H9 (cell line): ENCODE measurements at regions not wholly inside any gene's neighbourhood (a gene's known extent, or its start where the extent isn't known, plus 50 kb on each side); places are given as distances from the start of the nearest gene placed in this dataset.

Source experiments
- DNase-seq: peaks from one replicate; pipeline ENCODE4 v3.0.0-alpha.2; 2017
- H2AFZ ChIP-seq: one replicate; pipeline ENCODE4 v1.6.1; 2013; ENCODE audit warnings: mild to moderate bottlenecking, low read length, control low read depth, moderate library complexity
- H2AK5ac ChIP-seq: 2 replicates; pipeline ENCODE4 v1.6.1; 2013; ENCODE audit warnings: low read length, control low read depth, mixed read lengths; ENCODE audit not compliant: insufficient read length
- H2BK120ac ChIP-seq: one replicate; pipeline ENCODE4 v1.6.1; 2013; ENCODE audit warnings: low read depth, mild to moderate bottlenecking, low read length, control low read depth, inconsistent platforms; ENCODE audit not compliant: poor library complexity, severe bottlenecking
- H2BK12ac ChIP-seq: 2 replicates; pipeline ENCODE4 v1.6.1; 2013; ENCODE audit warnings: low read length, control low read depth, mixed read lengths, low read depth; ENCODE audit not compliant: insufficient read length
- H2BK15ac ChIP-seq: 2 replicates; pipeline ENCODE4 v1.6.1; 2013; ENCODE audit warnings: low read depth, low read length, control low read depth
- H2BK20ac ChIP-seq: one replicate; pipeline ENCODE4 v1.6.1; 2013; ENCODE audit warnings: low read depth, mild to moderate bottlenecking, low read length, control low read depth, inconsistent platforms; ENCODE audit not compliant: poor library complexity, severe bottlenecking
- H2BK5ac ChIP-seq: 2 replicates; pipeline ENCODE4 v1.6.1; 2013; ENCODE audit warnings: low read length, control low read depth, mixed read lengths; ENCODE audit not compliant: insufficient read length
- H3K14ac ChIP-seq: 2 replicates; pipeline ENCODE4 v1.6.1; 2013; ENCODE audit warnings: low read length, control low read depth; ENCODE audit not compliant: insufficient read depth
- H3K18ac ChIP-seq: 2 replicates; pipeline ENCODE4 v1.6.1; 2013; ENCODE audit warnings: low read depth, mild to moderate bottlenecking, mixed read lengths, low read length, control low read depth; ENCODE audit not compliant: insufficient read length
- H3K23ac ChIP-seq: 2 replicates; pipeline ENCODE4 v1.6.1; 2013; ENCODE audit warnings: low read length, control low read depth, mixed read lengths, low read depth; ENCODE audit not compliant: insufficient read length
- H3K23me2 ChIP-seq: 2 replicates; pipeline ENCODE4 v1.6.1; 2013; ENCODE audit warnings: low read depth, mild to moderate bottlenecking, mixed read lengths, low read length, control low read depth; ENCODE audit not compliant: insufficient read length, poor library complexity, severe bottlenecking
- H3K27ac ChIP-seq: 2 replicates; pipeline ENCODE4 v1.5.1; 2013; ENCODE audit warnings: low read length, control low read depth, mixed read lengths, low read depth; ENCODE audit not compliant: insufficient read length
- H3K27me3 ChIP-seq: 2 replicates; pipeline ENCODE4 v1.6.1; 2013; ENCODE audit warnings: low read length, control low read depth, inconsistent platforms; ENCODE audit not compliant: insufficient read depth
- H3K4ac ChIP-seq: 2 replicates; pipeline ENCODE4 v1.6.1; 2013; ENCODE audit warnings: low read depth, mild to moderate bottlenecking, control low read depth, inconsistent platforms, low read length, moderate library complexity
- H3K4me1 ChIP-seq: 2 replicates; pipeline ENCODE4 v1.6.1; 2013; ENCODE audit warnings: low read length, control low read depth, inconsistent platforms; ENCODE audit not compliant: insufficient read depth
- H3K4me2 ChIP-seq: 2 replicates; pipeline ENCODE4 v1.6.1; 2013; ENCODE audit warnings: low read length, control low read depth, mixed read lengths; ENCODE audit not compliant: insufficient read length, insufficient read depth
- H3K56ac ChIP-seq: 2 replicates; pipeline ENCODE4 v1.6.1; 2013; ENCODE audit warnings: low read depth, mild to moderate bottlenecking, mixed read lengths, low read length, control low read depth; ENCODE audit not compliant: insufficient read length
- H3K79me1 ChIP-seq: 2 replicates; pipeline ENCODE4 v1.6.1; 2013; ENCODE audit warnings: low read depth, mild to moderate bottlenecking, moderate library complexity, low read length, control low read depth, inconsistent platforms; ENCODE audit not compliant: insufficient read depth, poor library complexity, severe bottlenecking
- H3K79me2 ChIP-seq: 2 replicates; pipeline ENCODE4 v1.6.1; 2013; ENCODE audit warnings: low read length, control low read depth, inconsistent platforms; ENCODE audit not compliant: insufficient read depth
- H3K9ac ChIP-seq: 2 replicates; pipeline ENCODE4 v1.6.1; 2013; ENCODE audit warnings: low read length, control low read depth, mixed read lengths; ENCODE audit not compliant: insufficient read length; ENCODE audit errors: extremely low read depth
- H3K9me3 ChIP-seq: one replicate; pipeline ENCODE4 v1.6.1; 2013; ENCODE audit warnings: low read depth, low read length, inconsistent platforms; ENCODE audit not compliant: control insufficient read depth
- H3T11ph ChIP-seq: one replicate; pipeline ENCODE4 v1.6.1; 2013; ENCODE audit warnings: mild to moderate bottlenecking, low read length, control low read depth, inconsistent platforms
- H4K20me1 ChIP-seq: one replicate; pipeline ENCODE4 v1.6.1; 2013; ENCODE audit not compliant: control insufficient read depth, insufficient read length, insufficient read depth
- H4K5ac ChIP-seq: 2 replicates; pipeline ENCODE4 v1.6.1; 2013; ENCODE audit warnings: low read depth, mild to moderate bottlenecking, mixed read lengths, low read length, control low read depth; ENCODE audit not compliant: insufficient read length
- H4K8ac ChIP-seq: replicated peaks from 2 replicates; pipeline ENCODE4 v1.6.1; 2013; ENCODE audit warnings: low read length, control low read depth, mixed read lengths, low read depth; ENCODE audit not compliant: insufficient read length
- H4K91ac ChIP-seq: 2 replicates; pipeline ENCODE4 v1.6.1; 2013; ENCODE audit warnings: low read depth, mild to moderate bottlenecking, moderate library complexity, mixed read lengths, low read length, control low read depth; ENCODE audit not compliant: insufficient read length
- H3K27ac Mint-ChIP-seq, 3 experiments: 2 replicates in 2 of 3; 3 replicates in 1 of 3; pipeline ENCODE4 v1.8.0; 2020 to 2021; ENCODE audit warnings: mixed read lengths in 3 of 3, mild to moderate bottlenecking in 1 of 3, moderate library complexity in 1 of 3
- H3K27me3 Mint-ChIP-seq: 2 replicates; pipeline ENCODE4 v1.8.0; 2021; ENCODE audit warnings: low read depth, mild to moderate bottlenecking, moderate library complexity, mixed read lengths
- H3K36me3 Mint-ChIP-seq, 3 experiments: 2 replicates in 2 of 3; 3 replicates in 1 of 3; pipeline ENCODE4 v1.8.0; 2020 to 2021; ENCODE audit warnings: low read depth in 3 of 3, mixed read lengths in 3 of 3; ENCODE audit not compliant: insufficient read depth in 1 of 3
- H3K4me1 Mint-ChIP-seq, 2 experiments: 2 replicates each; pipeline ENCODE4 v1.8.0; 2020; ENCODE audit warnings: mixed read lengths in 2 of 2
- H3K4me3 Mint-ChIP-seq, 2 experiments: 2 replicates in 1 of 2; 3 replicates in 1 of 2; pipeline ENCODE4 v1.8.0; 2020 to 2021; ENCODE audit warnings: mild to moderate bottlenecking in 2 of 2, mixed read lengths in 2 of 2, moderate library complexity in 1 of 2
- H3K9me3 Mint-ChIP-seq, 2 experiments: 2 replicates in 1 of 2; 3 replicates in 1 of 2; pipeline ENCODE4 v1.8.0; 2020; ENCODE audit warnings: mild to moderate bottlenecking in 2 of 2, mixed read lengths in 2 of 2, moderate library complexity in 1 of 2
- CTCF ChIP-seq: fragments of 200-600 bp; sonication (generic); conservative IDR thresholded peaks from 3 replicates; pipeline ENCODE4 v1.8.0; 2021; ENCODE audit warnings: antibody characterized with exemption, mild to moderate bottlenecking
- WGBS: extraction: QIAGEN DNeasy Blood & Tissue Kit; methylation state at CpG from one replicate; pipeline ENCODE4 v1.1.7; 2013; ENCODE audit warnings: missing lambda C conversion rate, low lambda C conversion rate, mixed read lengths; ENCODE audit not compliant: insufficient read length; ENCODE audit errors: extremely low coverage; 5-methylcytosine and 5-hydroxymethylcytosine counted together

DNA sequence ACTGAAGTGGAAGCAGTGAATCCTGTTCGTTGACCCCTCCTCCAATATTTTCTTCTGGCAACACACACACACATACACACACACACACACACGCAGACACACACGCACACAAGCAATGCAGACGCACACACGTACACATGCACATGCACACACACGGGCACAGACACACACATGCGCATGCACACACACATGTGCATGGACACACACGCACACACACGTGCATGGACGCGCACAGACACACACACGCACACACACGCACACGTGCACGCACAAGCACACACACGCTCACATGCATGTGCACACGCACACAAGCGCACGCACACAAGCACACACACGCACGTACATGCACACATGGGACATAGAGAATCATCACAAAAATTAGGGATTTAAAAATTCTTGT, 488.2 kb upstream of the TPK1 start:
- no peak overlapping the region for H4K5ac ChIP-seq
- H3T11ph ChIP-seq, result no peak overlapping the region
- H3K79me1 ChIP-seq, result no peaks in the 10 kb centered on the region
- Mint-ChIP-seq H3K36me3 (no peaks in the 10 kb centered on the region), H3K9me3 (no peaks in the 10 kb centered on the region), H3K27me3 (no peaks in the 10 kb centered on the region), H3K4me3 (no peak overlapping the region; a peak in 1 of 5 replicates), H3K27ac (no peak overlapping the region), H3K4me1 (no peaks in the 10 kb centered on the region)
- H2BK15ac ChIP-seq, result no peak overlapping the region
- no peak overlapping the region for H2BK120ac ChIP-seq
- no peaks in the 10 kb centered on the region for H3K27me3 ChIP-seq
- H3K27ac ChIP-seq, result no peak overlapping the region
- no peak overlapping the region for H3K9ac ChIP-seq
- H2BK20ac ChIP-seq, result no peak overlapping the region
- no peak overlapping the region for H2BK12ac ChIP-seq
- no peaks in the 10 kb centered on the region for H3K79me2 ChIP-seq
- DNase-seq, result no peak
- H3K9me3 ChIP-seq, result no peaks in the 10 kb centered on the region
- H3K4me1 ChIP-seq, result no peaks in the 10 kb centered on the region
- H4K91ac ChIP-seq, result no peak overlapping the region
- no peak overlapping the region for H2AFZ ChIP-seq
- H2BK5ac ChIP-seq, result no peak overlapping the region
- no peak overlapping the region for H3K4ac ChIP-seq
- no peak for TF ChIP-seq CTCF
- H4K8ac ChIP-seq, result no peak overlapping the region
- H3K23me2 ChIP-seq, result no peaks in the 10 kb centered on the region
- H4K20me1 ChIP-seq, result no peaks in the 10 kb centered on the region
- H3K23ac ChIP-seq, result no peak overlapping the region
- H3K14ac ChIP-seq, result no peak overlapping the region
- H3K56ac ChIP-seq, result no peak overlapping the region
- H2AK5ac ChIP-seq, result no peak overlapping the region
- WGBS, result no CpG with 5 or more reads among the region's 21 CpGs
- no peak overlapping the region for H3K18ac ChIP-seq
- H3K4me2 ChIP-seq, result no peak overlapping the region
